IMR-90 (cell line): ENCODE measurements at regions not wholly inside any gene's neighbourhood (a gene's known extent, or its start where the extent isn't known, plus 50 kb on each side); places are given as distances from the start of the nearest gene placed in this dataset.

ENCODE experiments used
- ATAC-seq: fragments of 200-7000 bp; cut with Tn5 transposase; 2 replicates; pipeline ENCODE4 v1.9.1; 2020; ENCODE audit warnings: low read depth, mild to moderate bottlenecking, moderate library complexity
- BruUV-seq: library from RNA; stranded (reverse); fragments of 400-500 nt; replicated peaks from 2 replicates; lab custom pipeline; 2021; lab: Mats Ljungman, UMichigan
- CTCF ChIA-PET: fragments of 300-600 bp; formaldehyde crosslinking; extraction: SDS; loops from one replicate; lab custom pipeline; 2021; ENCODE audit warnings: antibody characterized with exemption; lab: Yijun Ruan, JAX
- POLR2A ChIA-PET: fragments of 300-600 bp; sonication (Branson Sonifier 250); formaldehyde crosslinking; loops from one replicate; lab custom pipeline; 2022; ENCODE audit warnings: antibody characterized with exemption; ENCODE audit not compliant: unreplicated experiment; lab: Charles Lee
- DNase-seq: peaks from one replicate; pipeline ENCODE4 v3.0.0; 2013
- H2AFZ ChIP-seq: replicated peaks from 2 replicates; pipeline ENCODE3; 2013; ENCODE audit warnings: low read length, mild to moderate bottlenecking; ENCODE audit not compliant: poor library complexity
- H2AK5ac ChIP-seq: 2 replicates; pipeline ENCODE4 v1.6.1; 2013; ENCODE audit warnings: low read depth, low read length, inconsistent platforms
- H2AK9ac ChIP-seq: replicated peaks from 2 replicates; pipeline ENCODE3; 2013; ENCODE audit warnings: mild to moderate bottlenecking, low read depth, low read length, moderate library complexity; ENCODE audit not compliant: poor library complexity
- H2BK120ac ChIP-seq: 2 replicates; pipeline ENCODE4 v1.6.1; 2013; ENCODE audit warnings: low read depth, low read length, inconsistent platforms
- H2BK15ac ChIP-seq: 3 replicates; pipeline ENCODE4 v1.6.1; 2013; ENCODE audit warnings: low read depth, low read length, inconsistent platforms
- H2BK20ac ChIP-seq: 2 replicates; pipeline ENCODE4 v1.6.1; 2013; ENCODE audit warnings: low read depth, mild to moderate bottlenecking, inconsistent platforms, low read length, moderate library complexity
- H2BK5ac ChIP-seq: 2 replicates; pipeline ENCODE4 v1.6.1; 2013; ENCODE audit warnings: mild to moderate bottlenecking, low read depth, low read length, inconsistent platforms; ENCODE audit not compliant: poor library complexity, severe bottlenecking
- H3K14ac ChIP-seq: replicated peaks from 2 replicates; pipeline ENCODE4 v1.6.1; 2013; ENCODE audit warnings: low read depth, low read length, inconsistent platforms
- H3K18ac ChIP-seq: 2 replicates; pipeline ENCODE4 v1.6.1; 2013; ENCODE audit warnings: low read depth, low read length, control low read depth
- H3K23ac ChIP-seq: 2 replicates; pipeline ENCODE4 v1.6.1; 2013; ENCODE audit warnings: low read depth, low read length, inconsistent platforms
- H3K27ac ChIP-seq: 2 replicates; pipeline ENCODE4 v1.5.1; 2013; ENCODE audit warnings: mild to moderate bottlenecking, control low read depth, low read length; ENCODE audit not compliant: insufficient read depth
- H3K27me3 ChIP-seq: 2 replicates; pipeline ENCODE4 v1.6.1; 2013; ENCODE audit warnings: low read length; ENCODE audit not compliant: control insufficient read depth, insufficient read depth
- H3K36me3 ChIP-seq: 2 replicates; pipeline ENCODE4 v1.6.1; 2013; ENCODE audit warnings: low read length, mixed read lengths; ENCODE audit not compliant: control insufficient read depth, insufficient read depth
- H3K4ac ChIP-seq: 2 replicates; pipeline ENCODE4 v1.6.1; 2013; ENCODE audit warnings: low read depth, low read length, inconsistent platforms
- H3K4me1 ChIP-seq: 2 replicates; pipeline ENCODE4 v1.6.1; 2013; ENCODE audit warnings: low read length, mixed read lengths; ENCODE audit not compliant: control insufficient read depth, insufficient read depth
- H3K4me2 ChIP-seq: 2 replicates; pipeline ENCODE4 v1.6.1; 2013; ENCODE audit warnings: low read depth, mild to moderate bottlenecking, control low read depth, low read length, moderate library complexity
- H3K4me3 ChIP-seq: 2 replicates; pipeline ENCODE4 v1.5.1; 2013; ENCODE audit warnings: low read depth, mild to moderate bottlenecking, control low read depth, low read length, moderate library complexity; ENCODE audit not compliant: insufficient read depth
- H3K56ac ChIP-seq: 2 replicates; pipeline ENCODE4 v1.6.1; 2013; ENCODE audit warnings: low read length, inconsistent platforms; ENCODE audit not compliant: insufficient read depth; ENCODE audit errors: extremely low read depth
- H3K79me1 ChIP-seq, 2 experiments: 2 replicates each; pipeline ENCODE4 v1.6.1; 2013; ENCODE audit warnings: low read length in 2 of 2, inconsistent platforms in 1 of 2, low read depth in 1 of 2
- H3K9ac ChIP-seq: 2 replicates; pipeline ENCODE4 v1.6.1; 2013; ENCODE audit warnings: low read depth, low read length, control low read depth
- H3K9me1 ChIP-seq: 2 replicates; pipeline ENCODE4 v1.6.1; 2013; ENCODE audit warnings: low read length, inconsistent platforms; ENCODE audit not compliant: insufficient read depth
- H3K9me3 ChIP-seq: 2 replicates; pipeline ENCODE4 v1.6.1; 2013; ENCODE audit warnings: low read length; ENCODE audit not compliant: control insufficient read depth, insufficient read depth
- H4K20me1 ChIP-seq: 2 replicates; pipeline ENCODE4 v1.6.1; 2013; ENCODE audit warnings: low read length, inconsistent platforms; ENCODE audit not compliant: insufficient read depth
- H4K5ac ChIP-seq: 2 replicates; pipeline ENCODE4 v1.6.1; 2013; ENCODE audit warnings: mild to moderate bottlenecking, low read depth, low read length, control low read depth
- H4K8ac ChIP-seq, 2 experiments: 2 replicates each; pipeline ENCODE4 v1.6.1; 2013; ENCODE audit warnings: low read depth in 2 of 2, low read length in 2 of 2, control low read depth in 1 of 2, inconsistent platforms in 1 of 2
- H4K91ac ChIP-seq: 2 replicates; pipeline ENCODE4 v1.6.1; 2013; ENCODE audit warnings: low read depth, low read length, inconsistent platforms; ENCODE audit not compliant: insufficient read depth
- CHD1 ChIP-seq: IDR thresholded peaks from 2 replicates; pipeline ENCODE4 v1.6.1; 2012; ENCODE audit warnings: low read depth, low read length, improper control_type of control experiment
- MAFK ChIP-seq: IDR thresholded peaks from 2 replicates; pipeline ENCODE4 v1.6.1; 2012; ENCODE audit warnings: low read depth, low read length, improper control_type of control experiment
- MAZ ChIP-seq: IDR thresholded peaks from 2 replicates; pipeline ENCODE4 v1.6.1; 2012; ENCODE audit warnings: low read depth, mild to moderate bottlenecking, low read length, improper control_type of control experiment, moderate library complexity, borderline replicate concordance
- MXI1 ChIP-seq: IDR thresholded peaks from 2 replicates; pipeline ENCODE4 v1.6.1; 2012; ENCODE audit warnings: low read depth, mild to moderate bottlenecking, low read length, moderate library complexity, borderline replicate concordance
- RCOR1 ChIP-seq: IDR thresholded peaks from 2 replicates; pipeline ENCODE4 v1.6.1; 2012; ENCODE audit warnings: mild to moderate bottlenecking, low read length, improper control_type of control experiment; ENCODE audit not compliant: insufficient replicate concordance
- WGBS, 2 experiments: methylation state at CpG; one replicate each; pipeline versions ENCODE4 v1.1.5 to v1.1.7; 2013; ENCODE audit warnings: missing lambda C conversion rate in 2 of 2; ENCODE audit not compliant: insufficient read length in 1 of 2; ENCODE audit errors: extremely low coverage in 2 of 2; 5-methylcytosine and 5-hydroxymethylcytosine counted together
- dilution Hi-C: fragments of 300-500 bp; cut with HindIII; formaldehyde crosslinking; loops from one replicate; pipeline ENCODE4 v1.14.3; 2018; ENCODE audit warnings: low sequenced_read_pairs; ENCODE audit not compliant: unreplicated experiment
- in situ Hi-C: fragments of 300-500 bp; cut with MboI; formaldehyde crosslinking; loops from 3 replicates; pipeline ENCODE4 v1.14.3; 2019; ENCODE audit warnings: low sequenced_read_pairs, inconsistent platforms, mixed read lengths
- intact Hi-C: fragments of 100-400 bp; cut with micrococcal nuclease; formaldehyde crosslinking; loops from 2 replicates; pipeline ENCODE4 v1.10.0; 2022
- TF ChIP-seq, protein P1 (sequence below): fragments of 150-350 bp; IDR thresholded peaks from 2 replicates; pipeline ENCODE4 v1.6.1; 2017; ENCODE audit warnings: mild to moderate bottlenecking, antibody characterized with exemption, low read length, low read depth

DNA sequence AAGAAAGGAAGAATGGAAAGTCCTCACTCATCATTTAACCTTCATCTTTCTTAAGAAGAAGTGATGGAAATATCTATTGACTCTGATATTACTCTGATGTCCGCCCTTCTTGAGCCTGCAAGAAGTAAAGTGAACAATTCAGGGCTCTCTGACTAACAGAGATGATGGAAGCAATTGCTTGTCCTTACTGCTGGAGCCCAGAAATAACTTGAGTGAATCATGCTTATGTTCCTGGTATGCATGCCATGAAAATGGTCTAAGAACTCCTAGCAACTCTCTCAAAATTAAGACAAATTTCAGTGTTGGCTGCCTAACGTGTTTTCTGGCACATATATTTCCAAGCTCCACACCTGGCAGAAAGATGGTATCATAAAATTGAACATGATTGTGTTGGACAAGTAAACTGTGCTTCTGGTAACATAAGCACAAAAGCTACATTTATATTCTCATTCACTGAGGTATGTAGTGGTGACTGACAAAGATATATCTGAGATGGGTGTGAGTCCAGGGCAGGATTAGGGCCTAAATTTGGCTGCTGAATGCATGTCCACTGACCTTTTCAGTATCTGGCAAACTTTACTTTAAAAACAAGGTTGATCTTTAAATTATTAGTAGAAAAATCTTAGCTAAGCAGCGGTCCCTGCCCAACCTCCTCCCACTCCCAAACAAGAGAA is 109.2 kb upstream of the OTUD4 start:
- no peak overlapping the region for H3K4ac ChIP-seq
- no peak overlapping the region for H2BK120ac ChIP-seq
- no peak overlapping the region for H2AFZ ChIP-seq
- intact Hi-C loops = no loop called here
- H3K18ac ChIP-seq = no peak overlapping the region
- H4K8ac ChIP-seq = no peak overlapping the region
- in situ Hi-C loops = no loop called here
- POLR2A ChIA-PET = no interaction called here
- H2BK5ac ChIP-seq = no peak overlapping the region
- DNase-seq (peak; percentile 72), ATAC-seq (peak; percentile 91)
- H4K20me1 ChIP-seq = no peaks in the 10 kb centered on the region
- H3K36me3 ChIP-seq = no peaks in the 10 kb centered on the region
- no peak overlapping the region for H2AK5ac ChIP-seq
- H3K9me3 ChIP-seq = no peaks in the 10 kb centered on the region
- H3K79me1 ChIP-seq = no peaks in the 10 kb centered on the region
- H3K23ac ChIP-seq = no peak overlapping the region
- H3K27me3 ChIP-seq = no peaks in the 10 kb centered on the region
- CTCF ChIA-PET = no interaction called here
- 0 out of 3 replicates have a peak overlapping the region, but pooled peaks have one; percentile 33 for H2BK15ac ChIP-seq
- no peak overlapping the region for H4K91ac ChIP-seq
- no peak overlapping the region for H3K14ac ChIP-seq
- H2AK9ac ChIP-seq = no peak overlapping the region
- no peak overlapping the region for H4K5ac ChIP-seq
- H3K27ac ChIP-seq = no peak overlapping the region
- TF ChIP-seq, protein P1, sequence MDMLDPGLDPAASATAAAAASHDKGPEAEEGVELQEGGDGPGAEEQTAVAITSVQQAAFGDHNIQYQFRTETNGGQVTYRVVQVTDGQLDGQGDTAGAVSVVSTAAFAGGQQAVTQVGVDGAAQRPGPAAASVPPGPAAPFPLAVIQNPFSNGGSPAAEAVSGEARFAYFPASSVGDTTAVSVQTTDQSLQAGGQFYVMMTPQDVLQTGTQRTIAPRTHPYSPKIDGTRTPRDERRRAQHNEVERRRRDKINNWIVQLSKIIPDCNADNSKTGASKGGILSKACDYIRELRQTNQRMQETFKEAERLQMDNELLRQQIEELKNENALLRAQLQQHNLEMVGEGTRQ = no peak
- no peak for TF ChIP-seq CHD1
- TF ChIP-seq MXI1 = no peak
- no peak for TF ChIP-seq MAFK
- TF ChIP-seq RCOR1 = no peak
- no peak for TF ChIP-seq MAZ
- WGBS, 2 experiments = no CpG with 5 or more reads among the region's 3 CpGs
- H3K9ac ChIP-seq = no peak overlapping the region
- H2BK20ac ChIP-seq = no peak overlapping the region
- H3K9me1 ChIP-seq = no peaks in the 10 kb centered on the region
- no TSS peak for BruUV-seq
- dilution Hi-C loops = no loop called here
- no peak overlapping the region for H3K56ac ChIP-seq
- no peak overlapping the region for H3K4me3 ChIP-seq
- no peaks in the 10 kb centered on the region for H3K4me1 ChIP-seq
- H3K4me2 ChIP-seq = no peak overlapping the region
